NCI-H1105 treated with DMSO at 0.1 percent for 48 hours (cell line): ENCODE measurements at regions not wholly inside any gene's neighbourhood (a gene's known extent, or its start where the extent isn't known, plus 50 kb on each side); places are given as distances from the start of the nearest gene placed in this dataset.
"Not testable (repeated sequence)": the region's sequence is repeated elsewhere in the genome, so short reads cannot be mapped to it uniquely, and the experiment has no call there.

Experiments
- DNase-seq: peaks from one replicate; lab custom pipeline; 2025; lab: John Stamatoyannopoulos, UW

- DNase-seq = no peak
Measured at GRCh38 chr9:73095425-73095824, 56.2 kb upstream of the ANXA1 start.

DNA sequence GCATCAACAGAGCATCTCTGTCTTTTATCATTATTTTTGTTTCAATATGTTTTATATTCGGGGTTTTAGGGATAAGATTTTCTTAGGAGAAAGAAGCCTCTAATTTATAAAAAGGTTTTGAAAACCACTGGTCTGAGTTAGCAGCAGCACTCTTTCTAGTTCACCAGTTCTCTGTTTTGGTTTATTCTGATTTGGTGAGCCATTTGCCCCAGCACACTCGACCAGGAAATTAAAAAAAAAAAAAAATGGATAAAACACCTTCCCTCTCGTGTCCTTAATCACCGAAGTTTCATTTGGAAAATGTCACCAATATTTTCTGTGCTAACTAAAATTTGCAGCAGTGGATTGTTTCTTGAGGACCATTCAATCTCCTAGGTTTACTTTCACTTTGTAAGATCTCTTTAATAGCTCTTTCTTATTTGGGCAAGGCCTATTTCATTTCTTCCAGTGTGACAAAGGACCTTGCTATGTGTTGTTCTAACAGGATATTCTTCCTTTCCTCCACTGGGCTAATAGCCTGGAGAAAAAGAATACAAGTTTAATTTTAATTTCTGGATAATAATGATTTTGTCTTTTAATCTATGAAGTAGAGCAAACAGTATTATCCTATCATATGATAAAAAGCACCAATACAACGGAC lies 57.8 kb upstream of the ANXA1 start:
- no peak for DNase-seq

DNA sequence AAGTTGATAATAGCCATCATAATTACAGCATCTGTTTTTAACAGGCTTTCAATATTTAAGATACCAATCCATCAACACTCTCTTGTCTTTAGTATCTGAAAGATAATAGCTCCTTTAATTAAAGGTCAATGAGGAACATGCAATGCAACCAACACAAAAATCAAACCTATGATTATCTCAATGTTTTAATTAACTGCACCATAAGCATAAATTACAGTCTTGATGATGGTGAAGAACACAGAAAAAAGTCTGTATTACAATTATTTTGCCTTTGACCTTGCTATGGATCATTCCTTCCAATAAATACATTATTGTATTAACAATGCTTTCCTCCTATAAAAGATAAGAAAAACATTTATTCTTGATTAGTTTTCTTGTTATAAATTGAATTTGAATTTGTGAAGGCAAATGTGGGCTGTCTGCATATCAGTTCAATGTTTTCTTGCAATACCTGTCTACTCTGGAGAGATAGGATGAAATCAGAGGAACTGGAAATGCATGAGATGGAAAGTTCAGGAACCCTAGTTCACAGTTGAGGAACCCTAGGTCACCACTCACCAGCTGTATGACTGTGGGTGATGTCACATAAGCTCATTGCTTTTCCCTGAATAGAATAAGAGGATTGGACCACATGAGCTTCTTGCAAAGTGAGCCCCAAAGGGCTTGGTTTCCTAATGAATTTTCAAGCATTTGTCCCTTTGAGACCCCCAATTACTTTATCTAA lies 58.5 kb upstream of the ANXA1 start:
- peak; percentile 31 for DNase-seq

- peak; percentile 76 for DNase-seq
Measured at GRCh38 chr9:73091909-73092308, 59.8 kb upstream of the ANXA1 start.

DNA sequence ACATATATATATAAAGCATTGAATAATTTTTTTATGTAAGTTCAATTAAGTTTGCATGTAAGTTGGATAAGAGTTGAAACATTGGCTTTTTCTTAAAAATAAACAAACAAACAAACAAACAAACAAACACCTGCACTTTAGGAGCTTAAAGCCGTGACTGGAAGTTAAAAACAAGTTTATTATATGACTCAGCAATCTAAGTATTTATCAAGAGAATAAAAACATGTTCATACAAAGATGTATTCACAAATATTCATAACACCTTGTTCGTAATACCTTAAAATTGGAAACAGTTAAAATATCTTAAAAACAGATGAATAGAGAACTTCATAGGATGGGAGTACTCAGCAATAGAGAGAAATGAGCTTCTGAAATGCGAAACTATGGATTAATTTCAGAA lies 61.5 kb upstream of the ANXA1 start:
- DNase-seq = no peak

DNA sequence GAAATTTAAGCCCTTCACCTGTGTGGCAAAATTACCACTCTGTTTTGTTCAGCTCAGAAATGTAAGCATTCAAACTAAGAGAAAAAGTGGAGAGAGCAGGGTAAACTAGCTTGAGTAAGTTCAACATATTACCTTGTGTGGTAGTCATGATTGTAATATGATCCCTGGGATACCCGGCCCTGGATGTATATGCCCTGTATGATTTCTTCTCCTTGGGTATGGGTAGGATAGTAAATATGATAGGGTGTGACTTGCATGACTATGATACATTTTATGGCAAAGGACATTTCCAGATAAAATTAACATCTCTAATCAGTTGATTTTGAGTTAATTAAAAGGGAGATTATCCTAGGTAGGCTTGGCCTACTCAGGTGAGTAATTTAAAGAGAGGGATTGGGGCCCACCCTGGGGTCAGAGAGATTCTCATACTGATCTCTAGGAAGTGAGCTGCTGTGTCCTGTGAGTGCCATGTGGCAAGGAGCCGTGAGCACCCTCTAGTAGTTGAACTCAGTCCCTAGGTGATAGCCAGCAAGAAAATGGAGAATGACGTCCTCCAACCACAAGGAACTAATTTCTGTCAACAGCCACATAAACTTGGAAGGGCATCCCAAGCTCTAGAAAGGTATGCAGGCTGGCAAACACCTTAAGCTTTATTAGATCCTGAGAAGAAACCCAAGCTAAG lies 62.2 kb upstream of the ANXA1 start:
- DNase-seq = no peak

DNA sequence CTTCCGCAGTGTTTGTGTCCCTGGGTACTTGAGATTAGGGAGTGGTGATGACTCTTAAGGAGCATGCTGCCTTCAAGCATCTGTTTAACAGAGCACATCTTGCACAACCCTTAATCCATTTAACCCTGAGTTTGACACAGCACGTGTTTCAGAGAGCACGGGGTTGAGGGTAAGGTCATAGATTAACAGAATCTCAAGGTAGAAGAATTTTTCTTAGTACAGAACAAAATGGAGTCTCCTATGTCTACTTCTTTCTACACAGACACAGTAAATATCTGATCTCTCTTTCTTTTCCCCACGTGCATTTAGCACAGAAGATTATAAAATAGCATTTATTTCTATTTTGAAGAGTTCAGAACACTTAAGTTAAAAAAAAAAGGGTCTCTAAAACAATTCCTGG lies 63.8 kb upstream of the ANXA1 start:
- not testable (repeated sequence) for DNase-seq

- DNase-seq = no peak
Measured at GRCh38 chr9:73083519-73083918, 68.1 kb upstream of the ANXA1 start.

DNA sequence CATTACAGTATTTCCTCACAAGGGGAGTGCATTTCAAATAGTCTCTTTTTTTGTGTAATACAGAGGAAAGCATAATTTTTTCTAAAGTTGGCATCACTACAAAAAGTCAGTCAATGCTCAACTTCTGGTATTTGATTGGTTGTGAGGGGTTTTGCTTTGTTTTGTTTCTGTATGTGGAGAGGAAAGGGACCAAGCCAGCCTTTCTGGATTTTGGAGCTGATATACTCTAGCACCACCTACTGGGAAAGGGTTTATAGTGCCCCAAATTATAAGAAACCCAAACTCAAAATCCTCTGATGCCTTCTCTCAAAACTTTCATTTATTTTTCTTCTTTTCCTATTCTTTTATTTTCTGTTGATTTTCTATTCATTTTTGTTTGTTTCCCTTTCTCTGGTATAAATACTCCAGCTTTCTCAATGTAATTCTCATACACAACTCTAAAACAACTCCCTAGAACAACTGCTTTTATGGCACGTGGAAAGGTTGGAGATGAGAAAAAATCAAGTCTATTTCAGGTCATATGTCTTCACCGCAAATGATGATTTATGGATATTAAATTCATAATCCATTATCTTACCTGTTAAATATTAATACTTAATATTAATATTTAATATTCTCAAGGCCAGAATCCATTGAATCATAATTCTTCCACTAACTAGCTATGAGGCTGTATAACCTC lies 69.5 kb upstream of the ANXA1 start:
- peak; percentile 58 for DNase-seq

DNA sequence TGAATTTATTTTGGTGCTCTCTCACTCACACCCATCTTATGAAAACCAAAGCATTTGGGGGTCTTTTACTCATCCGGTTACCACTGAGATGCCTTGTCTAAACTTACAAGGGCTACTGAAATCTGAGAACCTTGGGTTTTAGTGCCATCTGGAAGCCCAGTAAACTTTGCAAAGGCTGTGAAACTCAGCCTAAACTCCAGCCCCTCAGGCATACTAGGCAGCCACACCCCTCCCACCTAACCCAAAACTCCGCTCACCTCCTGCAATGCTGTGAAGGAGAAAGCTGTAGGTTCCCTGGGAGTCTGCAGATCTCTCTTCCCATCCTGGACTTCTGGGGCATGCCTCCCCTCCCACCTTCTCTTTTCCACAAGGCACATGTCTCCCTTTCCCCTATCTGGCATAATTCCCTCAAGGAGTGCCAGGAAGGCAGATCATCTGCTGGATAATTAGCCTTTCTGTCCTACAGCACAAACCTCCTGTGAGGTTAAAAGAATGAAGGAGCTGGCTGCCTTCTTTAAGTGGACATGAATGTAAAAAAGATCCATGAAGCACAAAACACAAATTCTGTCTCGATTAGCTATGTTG lies 71.5 kb upstream of the ANXA1 start:
- DNase-seq = peak; percentile 22

GRCh38 chr9:73079326-73079725 lies 72.3 kb upstream of the ANXA1 start:
- no peak for DNase-seq

DNA sequence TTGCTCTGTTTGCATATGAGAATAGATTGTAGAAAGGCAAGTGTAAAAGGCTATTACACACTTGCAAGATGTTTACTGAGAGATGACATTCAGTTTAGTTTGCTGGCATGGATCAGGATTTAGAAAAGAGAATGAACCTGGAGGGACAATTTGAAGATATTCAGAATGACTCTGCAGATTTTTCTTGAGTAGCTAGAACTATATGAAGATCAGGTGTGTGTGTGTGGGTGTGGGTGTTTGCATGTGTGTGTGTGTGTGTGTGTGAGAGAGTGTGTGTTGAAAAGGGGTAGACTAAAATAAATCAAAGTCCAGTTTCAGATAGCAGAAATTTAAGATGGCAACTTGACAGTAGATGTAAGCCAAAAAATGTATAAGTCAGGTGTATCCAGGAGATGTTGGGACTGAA lies 74.0 kb upstream of the ANXA1 start:
- no peak for DNase-seq

GRCh38 chr9:73076970-73077369 lies 74.7 kb upstream of the ANXA1 start:
- no peak for DNase-seq

DNA sequence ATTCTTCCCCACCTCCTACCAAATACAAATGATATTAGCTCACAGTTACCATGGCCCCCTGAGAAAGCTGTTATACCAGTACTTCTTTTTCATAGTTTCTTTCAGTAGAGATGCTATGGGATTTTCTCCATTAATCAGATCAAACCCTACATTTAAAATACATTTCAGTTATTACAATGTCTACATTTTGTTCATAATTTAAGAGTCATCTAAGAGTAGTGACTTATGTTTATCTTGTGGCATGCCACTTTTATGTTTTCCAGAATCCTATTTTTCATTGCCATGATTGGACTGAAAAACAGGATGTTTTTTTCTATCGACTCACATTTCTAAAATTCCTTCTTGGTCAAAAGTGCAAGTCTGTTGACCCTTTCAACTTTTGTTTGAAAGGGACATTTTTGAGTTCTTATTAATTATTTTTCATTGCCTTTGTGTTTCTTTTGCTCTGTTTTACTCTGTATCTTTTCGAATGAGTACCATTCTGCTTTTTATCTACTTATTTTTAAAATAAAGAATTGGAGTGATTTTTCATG lies 77.4 kb upstream of the ANXA1 start:
- DNase-seq = no peak

- DNase-seq = no peak
Measured at GRCh38 chr9:73073337-73074175, 78.1 kb upstream of the ANXA1 start.

DNA sequence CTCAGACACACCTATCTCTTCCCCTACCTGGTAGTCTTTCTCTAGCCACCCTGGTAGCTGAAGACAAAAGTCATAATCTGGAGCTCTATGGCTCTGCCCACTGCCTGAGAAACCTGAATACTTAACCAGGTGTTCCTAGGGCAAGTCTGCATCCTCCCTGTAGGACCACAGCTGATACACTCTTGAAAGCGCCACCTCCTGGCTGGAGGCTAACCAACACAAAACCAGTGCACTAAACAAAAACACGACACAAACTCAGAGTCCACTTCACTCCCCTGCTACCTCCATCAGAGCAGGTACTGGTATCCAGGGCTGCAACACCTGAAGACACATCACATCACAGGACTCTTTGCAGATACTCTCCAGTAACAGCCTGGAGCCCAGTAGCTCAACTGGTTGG lies 84.6 kb upstream of the ANXA1 start:
- no peak for DNase-seq

DNA sequence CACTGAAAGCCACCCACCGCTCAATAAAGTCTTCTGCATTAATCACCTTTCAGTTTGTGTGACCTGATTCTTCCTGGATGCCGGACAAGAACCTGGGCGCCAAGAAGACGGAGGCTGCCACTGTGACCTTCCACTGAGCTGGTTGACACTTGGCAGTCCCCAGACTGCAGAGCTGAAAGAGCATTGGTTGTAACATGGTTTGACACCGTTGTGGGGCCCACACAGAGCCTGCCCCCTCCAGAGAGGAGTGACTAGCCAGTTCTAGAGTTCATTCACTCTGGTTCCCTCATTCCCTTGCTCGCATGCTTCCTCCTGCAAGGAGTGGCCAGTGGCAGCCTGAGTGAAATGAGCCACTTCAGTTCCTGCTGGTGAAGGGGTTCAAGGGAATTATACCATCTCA lies 86.2 kb upstream of the ANXA1 start:
- no peak for DNase-seq

DNA sequence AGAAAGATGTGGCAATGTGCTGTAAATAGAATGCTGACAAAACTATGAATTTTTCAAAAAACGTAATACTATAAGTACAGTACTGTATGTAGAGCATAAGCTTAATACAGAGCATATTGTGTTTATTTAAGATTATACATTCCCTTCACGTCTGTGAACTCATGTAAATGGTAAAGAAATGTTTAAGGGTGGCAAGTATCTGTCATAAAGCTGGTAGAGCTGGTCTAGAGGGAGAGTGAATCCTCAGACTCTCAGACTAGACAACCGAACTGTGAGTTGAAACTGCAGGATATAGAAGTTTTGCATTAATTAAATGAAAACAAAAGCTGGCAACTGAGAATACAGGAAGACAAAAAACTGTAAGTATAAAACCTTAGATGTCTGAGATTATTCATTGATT lies 87.3 kb upstream of the ANXA1 start:
- no peak for DNase-seq

DNA sequence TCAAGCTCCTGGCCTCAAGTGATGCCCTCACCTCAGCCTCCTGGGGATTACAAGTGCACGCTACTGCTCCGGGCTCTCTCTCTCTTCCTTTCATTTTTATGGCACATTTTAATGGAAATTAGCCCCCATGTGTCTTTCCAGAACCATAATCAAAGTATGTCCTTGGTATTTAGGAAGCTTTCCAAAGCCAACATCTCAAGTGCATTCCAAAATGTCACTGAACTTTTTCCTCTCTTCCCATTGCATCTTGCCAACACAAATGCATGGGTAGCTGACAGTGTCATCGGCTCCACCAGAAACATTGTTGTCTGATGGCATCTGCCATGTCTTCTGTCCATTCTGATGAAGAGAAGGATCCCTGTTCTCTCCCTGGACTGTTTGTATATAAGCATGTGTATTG lies 90.5 kb upstream of the ANXA1 start:
- no peak for DNase-seq

- DNase-seq = no peak
Measured at GRCh38 chr9:73059247-73059646, 92.4 kb upstream of the ANXA1 start.

DNA sequence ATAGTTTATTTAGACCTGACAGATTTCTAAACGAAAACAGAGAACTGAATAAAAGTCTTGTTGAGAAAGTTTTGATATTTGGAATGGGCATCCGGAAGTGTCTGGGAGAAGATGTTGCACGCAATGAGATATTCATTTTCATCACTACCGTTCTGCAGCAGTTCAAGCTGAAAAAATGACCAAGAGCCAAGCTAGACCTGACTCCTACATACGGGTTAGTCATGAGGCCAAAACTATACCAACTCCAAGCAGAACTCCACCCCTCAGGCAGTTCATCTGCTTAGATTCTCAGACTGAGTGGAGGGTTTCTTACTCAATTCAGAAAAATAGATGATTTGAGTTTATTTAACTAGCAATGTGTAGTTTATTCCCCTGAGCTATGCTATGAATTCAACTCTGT lies 95.4 kb upstream of the ANXA1 start:
- no peak for DNase-seq
